Mesothelial cell of epicardium (in vitro differentiated cells): ENCODE measurements at regions not wholly inside any gene's neighbourhood (a gene's known extent, or its start where the extent isn't known, plus 50 kb on each side); places are given as distances from the start of the nearest gene placed in this dataset.
"Not testable (repeated sequence)": the region's sequence is repeated elsewhere in the genome, so short reads cannot be mapped to it uniquely, and the experiment has no call there.

ENCODE experiments used
- DNase-seq, 2 experiments: peaks; one replicate each; pipeline ENCODE4 v3.0.0; 2021; ENCODE audit warnings: low spot score in 2 of 2; ENCODE audit not compliant: unreplicated experiment in 2 of 2
- H3K27ac Mint-ChIP-seq: 2 replicates; pipeline ENCODE4 v1.8.0; 2021; ENCODE audit warnings: mixed read lengths
- H3K27me3 Mint-ChIP-seq: 2 replicates; pipeline ENCODE4 v1.8.0; 2021; ENCODE audit warnings: low read depth, mixed read lengths
- H3K36me3 Mint-ChIP-seq: 2 replicates; pipeline ENCODE4 v1.8.0; 2021; ENCODE audit warnings: mixed read lengths
- H3K4me1 Mint-ChIP-seq: 2 replicates; pipeline ENCODE4 v1.8.0; 2021; ENCODE audit warnings: mixed read lengths
- H3K4me3 Mint-ChIP-seq: 2 replicates; pipeline ENCODE4 v1.8.0; 2021; ENCODE audit warnings: mild to moderate bottlenecking, moderate library complexity, mixed read lengths
- H3K9me3 Mint-ChIP-seq: 2 replicates; pipeline ENCODE4 v1.8.0; 2021; ENCODE audit warnings: mixed read lengths
- CTCF ChIP-seq: fragments of 200-600 bp; sonication (generic); IDR thresholded peaks from one replicate; pipeline ENCODE4 v1.5.0; 2021; ENCODE audit warnings: antibody characterized with exemption; ENCODE audit not compliant: unreplicated experiment

- TF ChIP-seq CTCF, result no peak
- no peak for DNase-seq
- no peak overlapping the region for H3K4me3 Mint-ChIP-seq
- H3K9me3 Mint-ChIP-seq, result peaks cover 51% of the 10 kb centered on the region
- H3K27ac Mint-ChIP-seq, result no peak overlapping the region
- H3K36me3 Mint-ChIP-seq, result peaks cover 4% of the 10 kb centered on the region
- H3K4me1 Mint-ChIP-seq, result no peaks in the 10 kb centered on the region
- H3K27me3 Mint-ChIP-seq, result no peaks in the 10 kb centered on the region
Measured at GRCh38 chr15:21271566-21271965, 168.7 kb downstream of the POTEB3 start.

- H3K27me3 Mint-ChIP-seq, result no peaks in the 10 kb centered on the region
- no peak overlapping the region for H3K27ac Mint-ChIP-seq
- no peak for DNase-seq
- H3K4me1 Mint-ChIP-seq, result no peaks in the 10 kb centered on the region
- H3K9me3 Mint-ChIP-seq, result peaks cover 58% of the 10 kb centered on the region
- TF ChIP-seq CTCF, result no peak
- H3K4me3 Mint-ChIP-seq, result no peak overlapping the region
- peaks cover 4% of the 10 kb centered on the region for H3K36me3 Mint-ChIP-seq
Measured at GRCh38 chr15:21270474-21270873, 169.8 kb downstream of the POTEB3 start.

- H3K9me3 Mint-ChIP-seq, result peaks cover 63% of the 10 kb centered on the region
- not testable (repeated sequence) for H3K4me1 Mint-ChIP-seq, H3K27ac Mint-ChIP-seq, H3K27me3 Mint-ChIP-seq, DNase-seq, H3K36me3 Mint-ChIP-seq, H3K4me3 Mint-ChIP-seq
Measured at GRCh38 chr15:21269673-21270072, 170.6 kb downstream of the POTEB3 start.

GRCh38 chr15:21269121-21269520 is 171.2 kb downstream of the POTEB3 start:
- no peak for TF ChIP-seq CTCF
- H3K9me3 Mint-ChIP-seq, result peaks cover 68% of the 10 kb centered on the region
- no peaks in the 10 kb centered on the region for H3K27me3 Mint-ChIP-seq
- peaks cover 4% of the 10 kb centered on the region for H3K36me3 Mint-ChIP-seq
- H3K4me1 Mint-ChIP-seq, result no peaks in the 10 kb centered on the region
- DNase-seq, result no peak
- no peak overlapping the region for H3K4me3 Mint-ChIP-seq
- H3K27ac Mint-ChIP-seq, result no peak overlapping the region

DNA sequence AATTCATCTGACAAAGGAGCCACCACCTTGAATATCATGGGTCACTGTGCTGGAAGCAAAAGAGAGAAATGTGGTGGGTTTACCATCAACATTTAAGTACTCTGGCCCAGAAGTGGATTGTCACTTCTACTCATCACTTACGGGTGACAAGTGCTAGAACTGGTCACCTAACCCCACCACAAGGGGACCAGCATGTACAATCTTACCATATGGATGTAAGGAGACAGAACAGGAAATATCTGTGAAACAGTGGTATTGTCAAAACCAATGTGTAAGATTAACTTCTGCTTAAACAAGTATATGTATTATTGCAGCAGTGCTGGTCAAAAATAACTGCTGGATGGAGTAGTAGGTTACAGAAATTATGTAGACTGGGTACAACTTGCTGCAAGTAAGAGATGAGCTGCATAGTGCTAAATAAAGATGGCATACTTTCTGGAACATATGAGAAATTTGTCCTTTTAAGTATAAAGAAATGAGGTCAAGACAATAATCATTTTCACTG is 171.8 kb downstream of the POTEB3 start:
- peaks cover 4% of the 10 kb centered on the region for H3K36me3 Mint-ChIP-seq
- peaks cover 72% of the 10 kb centered on the region for H3K9me3 Mint-ChIP-seq
- no peaks in the 10 kb centered on the region for H3K27me3 Mint-ChIP-seq
- TF ChIP-seq CTCF, result no peak
- no peak overlapping the region for H3K4me3 Mint-ChIP-seq
- no peak for DNase-seq
- H3K27ac Mint-ChIP-seq, result no peak overlapping the region
- H3K4me1 Mint-ChIP-seq, result no peaks in the 10 kb centered on the region

GRCh38 chr15:21267671-21268395 is 172.5 kb downstream of the POTEB3 start:
- no peak overlapping the region for H3K4me3 Mint-ChIP-seq
- no peak for DNase-seq
- H3K27ac Mint-ChIP-seq, result no peak overlapping the region
- no peaks in the 10 kb centered on the region for H3K4me1 Mint-ChIP-seq
- no peak for TF ChIP-seq CTCF
- H3K27me3 Mint-ChIP-seq, result no peaks in the 10 kb centered on the region
- peaks cover 77% of the 10 kb centered on the region for H3K9me3 Mint-ChIP-seq
- H3K36me3 Mint-ChIP-seq, result peaks cover 4% of the 10 kb centered on the region
